ENCODE measurements at regions not wholly inside any gene's neighbourhood (a gene's known extent, or its start where the extent isn't known, plus 50 kb on each side); places are given as distances from the start of the nearest gene placed in this dataset.

DNA sequence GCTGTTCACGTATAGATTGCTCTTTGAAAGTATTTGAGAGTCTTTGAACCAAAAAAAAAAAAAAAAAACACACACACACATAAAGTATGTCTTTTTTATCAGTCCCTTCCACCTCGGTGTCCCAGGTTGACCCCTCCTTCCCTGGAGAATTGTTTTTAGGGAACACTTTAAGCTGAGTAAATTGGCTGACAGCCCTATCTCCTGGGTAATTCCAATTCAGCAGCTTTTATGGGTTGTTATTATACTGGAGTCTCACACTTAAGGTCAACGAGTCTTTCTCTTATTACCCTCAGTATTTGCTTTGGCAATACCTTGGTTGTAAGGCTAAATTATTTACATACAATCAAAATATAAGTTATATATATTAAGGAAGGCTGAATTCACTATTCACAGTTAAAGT lies 69.4 kb downstream of the SLC30A10 start:
- Histone ChIP-seq H3K4me3 (no peak overlapping the region), H3K27me3 (replicated peaks in 1 of 2; ENCODE audit: control insufficient read depth in 2 of 2, insufficient read depth in 2 of 2, low read length in 1 of 2) (no peaks in the 10 kb centered on the region), H2AFZ (ENCODE audit: control insufficient read depth, low read depth, low read length) (no peak overlapping the region), H3K9ac (ENCODE audit: control insufficient read depth, insufficient read depth, low read length) (no peak overlapping the region), H3K4me2 (ENCODE audit: control insufficient read depth, insufficient read depth) (no peak overlapping the region), H3K4me1 (ENCODE audit: control insufficient read depth, insufficient read depth, low read length) (no peaks in the 10 kb centered on the region), H4K20me1 (ENCODE audit: control insufficient read depth, insufficient read depth) (no peaks in the 10 kb centered on the region), H3K79me2 (ENCODE audit: control insufficient read depth, insufficient read depth, low read length) (no peaks in the 10 kb centered on the region), H3K9me3 (replicated peaks; ENCODE audit: control insufficient read depth, insufficient read depth, low read length) (no peaks in the 10 kb centered on the region), H3K36me3 (ENCODE audit: control insufficient read depth in 2 of 2, insufficient read depth in 2 of 2, low read length in 1 of 2) (no peaks in the 10 kb centered on the region), H3K27ac (ENCODE audit: control insufficient read depth, insufficient read depth) (no peak overlapping the region)
- WGBS (ENCODE audit: insufficient coverage, insufficient replicate concordance, low lambda C conversion rate, missing lambda C conversion rate), result 0% methylated on average over 3 of the region's 3 CpGs
- no peak for DNase-seq (ENCODE audit: low read depth, low spot score)
- ChIA-PET POLR2A (no interaction called here), CTCF (no interaction called here), SMC1A (ENCODE audit: uncharacterized antibody, unreplicated experiment) (interaction anchor here (0.6 kb wide), 1 partner anchor 295 kb away, joined by 4 read pairs; no protein-coding TSS in a partner anchor), RAD21 (ENCODE audit: unreplicated experiment) (no interaction called here)
- intact Hi-C loops (cut with micrococcal nuclease; ENCODE audit: unreplicated experiment) (no loop called here), in situ Hi-C loops (cut with MboI) (no loop called here)
- FAIRE-seq, result no peak
- BruUV-seq (replicated peaks), result no TSS peak
- no peak for ATAC-seq
- no peak for TF ChIP-seq CEBPB (IDR thresholded peaks at IDR 0.05; ENCODE audit: borderline replicate concordance in 1 of 2, low read depth in 2 of 2, low read length in 2 of 2)
- no peak for TF ChIP-seq SMAD1 (IDR thresholded peaks at IDR 0.05; ENCODE audit: low read depth, partially characterized antibody)
- no peak for TF ChIP-seq RELA (IDR thresholded peaks at IDR 0.05; ENCODE audit: borderline replicate concordance, partially characterized antibody)
- TF ChIP-seq, protein P1, sequence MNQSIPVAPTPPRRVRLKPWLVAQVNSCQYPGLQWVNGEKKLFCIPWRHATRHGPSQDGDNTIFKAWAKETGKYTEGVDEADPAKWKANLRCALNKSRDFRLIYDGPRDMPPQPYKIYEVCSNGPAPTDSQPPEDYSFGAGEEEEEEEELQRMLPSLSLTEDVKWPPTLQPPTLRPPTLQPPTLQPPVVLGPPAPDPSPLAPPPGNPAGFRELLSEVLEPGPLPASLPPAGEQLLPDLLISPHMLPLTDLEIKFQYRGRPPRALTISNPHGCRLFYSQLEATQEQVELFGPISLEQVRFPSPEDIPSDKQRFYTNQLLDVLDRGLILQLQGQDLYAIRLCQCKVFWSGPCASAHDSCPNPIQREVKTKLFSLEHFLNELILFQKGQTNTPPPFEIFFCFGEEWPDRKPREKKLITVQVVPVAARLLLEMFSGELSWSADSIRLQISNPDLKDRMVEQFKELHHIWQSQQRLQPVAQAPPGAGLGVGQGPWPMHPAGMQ (IDR thresholded peaks at IDR 0.05; ENCODE audit: borderline replicate concordance), result no peak
- TF ChIP-seq, protein P2, sequence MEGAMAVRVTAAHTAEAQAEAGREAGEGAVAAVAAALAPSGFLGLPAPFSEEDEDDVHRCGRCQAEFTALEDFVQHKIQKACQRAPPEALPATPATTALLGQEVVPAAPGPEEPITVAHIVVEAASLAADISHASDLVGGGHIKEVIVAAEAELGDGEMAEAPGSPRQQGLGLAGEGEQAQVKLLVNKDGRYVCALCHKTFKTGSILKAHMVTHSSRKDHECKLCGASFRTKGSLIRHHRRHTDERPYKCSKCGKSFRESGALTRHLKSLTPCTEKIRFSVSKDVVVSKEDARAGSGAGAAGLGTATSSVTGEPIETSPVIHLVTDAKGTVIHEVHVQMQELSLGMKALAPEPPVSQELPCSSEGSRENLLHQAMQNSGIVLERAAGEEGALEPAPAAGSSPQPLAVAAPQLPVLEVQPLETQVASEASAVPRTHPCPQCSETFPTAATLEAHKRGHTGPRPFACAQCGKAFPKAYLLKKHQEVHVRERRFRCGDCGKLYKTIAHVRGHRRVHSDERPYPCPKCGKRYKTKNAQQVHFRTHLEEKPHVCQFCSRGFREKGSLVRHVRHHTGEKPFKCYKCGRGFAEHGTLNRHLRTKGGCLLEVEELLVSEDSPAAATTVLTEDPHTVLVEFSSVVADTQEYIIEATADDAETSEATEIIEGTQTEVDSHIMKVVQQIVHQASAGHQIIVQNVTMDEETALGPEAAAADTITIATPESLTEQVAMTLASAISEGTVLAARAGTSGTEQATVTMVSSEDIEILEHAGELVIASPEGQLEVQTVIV (IDR thresholded peaks at IDR 0.05; ENCODE audit: borderline replicate concordance, partially characterized antibody), result no peak
- TF ChIP-seq PAX8 (IDR thresholded peaks at IDR 0.05), result no peak
- no peak for TF ChIP-seq HDAC6 (IDR thresholded peaks at IDR 0.05; ENCODE audit: unreplicated experiment)
- no peak for TF ChIP-seq WRNIP1 (IDR thresholded peaks at IDR 0.05; ENCODE audit: borderline replicate concordance, low read depth, low read length)
- TF ChIP-seq, protein P3, sequence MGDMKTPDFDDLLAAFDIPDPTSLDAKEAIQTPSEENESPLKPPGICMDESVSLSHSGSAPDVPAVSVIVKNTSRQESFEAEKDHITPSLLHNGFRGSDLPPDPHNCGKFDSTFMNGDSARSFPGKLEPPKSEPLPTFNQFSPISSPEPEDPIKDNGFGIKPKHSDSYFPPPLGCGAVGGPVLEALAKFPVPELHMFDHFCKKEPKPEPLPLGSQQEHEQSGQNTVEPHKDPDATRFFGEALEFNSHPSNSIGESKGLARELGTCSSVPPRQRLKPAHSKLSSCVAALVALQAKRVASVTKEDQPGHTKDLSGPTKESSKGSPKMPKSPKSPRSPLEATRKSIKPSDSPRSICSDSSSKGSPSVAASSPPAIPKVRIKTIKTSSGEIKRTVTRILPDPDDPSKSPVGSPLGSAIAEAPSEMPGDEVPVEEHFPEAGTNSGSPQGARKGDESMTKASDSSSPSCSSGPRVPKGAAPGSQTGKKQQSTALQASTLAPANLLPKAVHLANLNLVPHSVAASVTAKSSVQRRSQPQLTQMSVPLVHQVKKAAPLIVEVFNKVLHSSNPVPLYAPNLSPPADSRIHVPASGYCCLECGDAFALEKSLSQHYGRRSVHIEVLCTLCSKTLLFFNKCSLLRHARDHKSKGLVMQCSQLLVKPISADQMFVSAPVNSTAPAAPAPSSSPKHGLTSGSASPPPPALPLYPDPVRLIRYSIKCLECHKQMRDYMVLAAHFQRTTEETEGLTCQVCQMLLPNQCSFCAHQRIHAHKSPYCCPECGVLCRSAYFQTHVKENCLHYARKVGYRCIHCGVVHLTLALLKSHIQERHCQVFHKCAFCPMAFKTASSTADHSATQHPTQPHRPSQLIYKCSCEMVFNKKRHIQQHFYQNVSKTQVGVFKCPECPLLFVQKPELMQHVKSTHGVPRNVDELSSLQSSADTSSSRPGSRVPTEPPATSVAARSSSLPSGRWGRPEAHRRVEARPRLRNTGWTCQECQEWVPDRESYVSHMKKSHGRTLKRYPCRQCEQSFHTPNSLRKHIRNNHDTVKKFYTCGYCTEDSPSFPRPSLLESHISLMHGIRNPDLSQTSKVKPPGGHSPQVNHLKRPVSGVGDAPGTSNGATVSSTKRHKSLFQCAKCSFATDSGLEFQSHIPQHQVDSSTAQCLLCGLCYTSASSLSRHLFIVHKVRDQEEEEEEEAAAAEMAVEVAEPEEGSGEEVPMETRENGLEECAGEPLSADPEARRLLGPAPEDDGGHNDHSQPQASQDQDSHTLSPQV (IDR thresholded peaks at IDR 0.05), result no peak
- TF ChIP-seq EED (IDR thresholded peaks at IDR 0.05; ENCODE audit: low read depth), result no peak
- TF ChIP-seq MEF2B (IDR thresholded peaks at IDR 0.05; ENCODE audit: partially characterized antibody, poor library complexity, severe bottlenecking), result no peak
- TF ChIP-seq CHD4 (IDR thresholded peaks at IDR 0.05), result no peak
- TF ChIP-seq, protein P4, sequence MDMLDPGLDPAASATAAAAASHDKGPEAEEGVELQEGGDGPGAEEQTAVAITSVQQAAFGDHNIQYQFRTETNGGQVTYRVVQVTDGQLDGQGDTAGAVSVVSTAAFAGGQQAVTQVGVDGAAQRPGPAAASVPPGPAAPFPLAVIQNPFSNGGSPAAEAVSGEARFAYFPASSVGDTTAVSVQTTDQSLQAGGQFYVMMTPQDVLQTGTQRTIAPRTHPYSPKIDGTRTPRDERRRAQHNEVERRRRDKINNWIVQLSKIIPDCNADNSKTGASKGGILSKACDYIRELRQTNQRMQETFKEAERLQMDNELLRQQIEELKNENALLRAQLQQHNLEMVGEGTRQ (IDR thresholded peaks at IDR 0.05; ENCODE audit: borderline replicate concordance, low read depth, low read length), result no peak
- TF ChIP-seq EP300 (IDR thresholded peaks at IDR 0.05; ENCODE audit: borderline replicate concordance in 1 of 2, control insufficient read depth in 1 of 2, low read depth in 2 of 2, low read length in 2 of 2), result no peak
- no peak for TF ChIP-seq ZZZ3 (IDR thresholded peaks at IDR 0.05; ENCODE audit: control insufficient read depth, insufficient read length, low read depth)
- no peak for TF ChIP-seq SUPT20H (IDR thresholded peaks at IDR 0.05; ENCODE audit: borderline replicate concordance, control insufficient read depth, low read depth, low read length)

All from GM12878 (cell line).